ENCODE measurements at regions not wholly inside any gene's neighbourhood (a gene's known extent, or its start where the extent isn't known, plus 50 kb on each side); places are given as distances from the start of the nearest gene placed in this dataset.
"Not testable (repeated sequence)": the region's sequence is repeated elsewhere in the genome, so short reads cannot be mapped to it uniquely, and the experiment has no call there.

- no peak overlapping the region for H3K4me3 ChIP-seq (ENCODE audit: low read depth, low read length)
- DNase-seq (ENCODE audit: low read depth, low spot score), result no peak
- no peak for TF ChIP-seq CTCF (IDR thresholded peaks at IDR 0.05; ENCODE audit: insufficient read depth, low read length, missing control alignments)
- ChIA-PET POLR2A (no interaction called here), CTCF (no interaction called here)
Measured at GRCh38 chr14:103239751-103240150, 94.3 kb upstream of the EIF5 start.

GRCh38 chr14:103241531-103241930 lies 92.5 kb upstream of the EIF5 start:
- no peak overlapping the region for H3K4me3 ChIP-seq (ENCODE audit: low read depth, low read length)
- POLR2A ChIA-PET, result no interaction called here
- no peak for DNase-seq (ENCODE audit: low read depth, low spot score)
- CTCF ChIA-PET, result interaction anchor here (1.0 kb wide), 1 partner anchor 51 kb away, joined by 4 read pairs; no protein-coding TSS in a partner anchor
- no peak for TF ChIP-seq CTCF (IDR thresholded peaks at IDR 0.05; ENCODE audit: insufficient read depth, low read length, missing control alignments)

- POLR2A ChIA-PET, result no interaction called here
- CTCF ChIA-PET, result interaction anchor here (1.2 to 1.6 kb wide), 2 partner anchors 135 to 139 kb away, joined by 3 to 5 read pairs; no protein-coding TSS in a partner anchor
- no peak for TF ChIP-seq CTCF (IDR thresholded peaks at IDR 0.05; ENCODE audit: insufficient read depth, low read length, missing control alignments)
- no peak for DNase-seq (ENCODE audit: low read depth, low spot score)
- no peak overlapping the region for H3K4me3 ChIP-seq (ENCODE audit: low read depth, low read length)
Measured at GRCh38 chr14:103243764-103244737, 90.0 kb upstream of the EIF5 start.

- DNase-seq (ENCODE audit: low read depth, low spot score), result peak; percentile 3
- H3K4me3 ChIP-seq (ENCODE audit: low read depth, low read length); POLR2A ChIA-PET: not testable (repeated sequence)
- CTCF ChIA-PET, result interaction anchor here (0.8 to 1.6 kb wide), 2 partner anchors 141 to 170 kb away, joined by 3 to 5 read pairs; no protein-coding TSS in a partner anchor
Measured at GRCh38 chr14:103245624-103246031, 88.4 kb upstream of the EIF5 start.

- H3K4me3 ChIP-seq (ENCODE audit: low read depth, low read length), result no peak overlapping the region
- DNase-seq (ENCODE audit: low read depth, low spot score), result no peak
- ChIA-PET POLR2A (no interaction called here), CTCF (interaction anchor here (0.8 kb wide), 1 partner anchor 171 kb away, joined by 3 read pairs; no protein-coding TSS in a partner anchor)
- TF ChIP-seq CTCF (IDR thresholded peaks at IDR 0.05; ENCODE audit: insufficient read depth, low read length, missing control alignments), result no peak
Measured at GRCh38 chr14:103246070-103246469, 88.0 kb upstream of the EIF5 start.

GRCh38 chr14:103247169-103247606 lies 86.8 kb upstream of the EIF5 start:
- no peak for DNase-seq (ENCODE audit: low read depth, low spot score)
- CTCF ChIA-PET, result interaction anchor here (1.1 kb wide), 1 partner anchor 23 kb away, joined by 3 read pairs; no protein-coding TSS in a partner anchor
- POLR2A ChIA-PET, result no interaction called here
- TF ChIP-seq CTCF (IDR thresholded peaks at IDR 0.05; ENCODE audit: insufficient read depth, low read length, missing control alignments), result no peak
- no peak overlapping the region for H3K4me3 ChIP-seq (ENCODE audit: low read depth, low read length)
